Esophagus muscularis mucosa (tissue), 4 donors: ENCODE measurements at regions not wholly inside any gene's neighbourhood (a gene's known extent, or its start where the extent isn't known, plus 50 kb on each side); places are given as distances from the start of the nearest gene placed in this dataset.

Experiments
- DNase-seq: peaks from one replicate; pipeline ENCODE4 v3.0.0-alpha.2; 2017; ENCODE audit errors: extremely low spot score
- H3K27ac ChIP-seq, 4 donors: fragments of 200-600 bp; sonication (generic); replicated peaks in 1 of 4; 1 replicate in 3 of 4; 2 replicates in 1 of 4; pipeline ENCODE4 v1.5.1; 2016 to 2019; ENCODE audit warnings: mild to moderate bottlenecking in 1 of 4
- H3K27me3 ChIP-seq, 4 donors: fragments of 200-600 bp; sonication (generic); one replicate each; pipeline versions ENCODE4 v1.5.1 to v1.6.0; 2016 to 2019
- H3K36me3 ChIP-seq, 4 donors: fragments of 200-600 bp; sonication (generic); one replicate each; pipeline ENCODE4 v1.5.1; 2016 to 2019
- H3K4me1 ChIP-seq, 4 donors: fragments of 200-600 bp; sonication (generic); one replicate each; pipeline ENCODE4 v1.5.1; 2016 to 2019
- H3K4me3 ChIP-seq, 4 donors: fragments of 200-600 bp; sonication (generic); 1 replicate in 2 of 4; 2 replicates in 2 of 4; pipeline ENCODE4 v1.5.1; 2016 to 2019; ENCODE audit warnings: mild to moderate bottlenecking in 4 of 4, moderate library complexity in 1 of 4
- H3K9me3 ChIP-seq, 4 donors: fragments of 200-600 bp; sonication (generic); 1 replicate in 3 of 4; 2 replicates in 1 of 4; pipeline ENCODE4 v1.5.1; 2016 to 2019
- CTCF ChIP-seq, 3 experiments: fragments of 200-600 bp in 2 of 3; fragments of 450-650 bp in 1 of 3; sonication (generic) in 2 of 3; IDR thresholded peaks; one replicate each; pipeline ENCODE4 v1.5.1; 2017 to 2019; ENCODE audit warnings: antibody characterized with exemption in 3 of 3, mild to moderate bottlenecking in 2 of 3, moderate library complexity in 1 of 3
- EP300 ChIP-seq: sonication (generic); formaldehyde crosslinking; IDR thresholded peaks from one replicate; pipeline ENCODE4 v1.6.1; 2017; ENCODE audit warnings: antibody characterized with exemption
- POLR2A ChIP-seq: fragments of 450-650 bp; IDR thresholded peaks from one replicate; pipeline ENCODE4 v1.6.1; 2017; ENCODE audit warnings: antibody characterized with exemption, moderate library complexity, mild to moderate bottlenecking, low read depth
- POLR2AphosphoS5 ChIP-seq, 2 donors: sonication (generic); formaldehyde crosslinking; IDR thresholded peaks; one replicate each; pipeline ENCODE4 v1.6.1; 2017; ENCODE audit warnings: antibody characterized with exemption in 2 of 2
- WGBS: methylation state at CpG from one replicate; pipeline ENCODE4 v1.1.5; 2018; 5-methylcytosine and 5-hydroxymethylcytosine counted together
- intact Hi-C: fragments of 100-400 bp; cut with DNase I; formaldehyde crosslinking; loops from one replicate; pipeline ENCODE4 v1.15.1; 2023

GRCh38 chr15:94586099-94586498 is 354.7 kb downstream of the MCTP2 start:
- Histone ChIP-seq H3K9me3 (no peaks in the 10 kb centered on the region), H3K4me3 (no peak overlapping the region), H3K27me3 (no peaks in the 10 kb centered on the region), H3K4me1 (no peaks in the 10 kb centered on the region), H3K27ac (no peak overlapping the region), H3K36me3 (no peaks in the 10 kb centered on the region)
- 64% methylated on average over 3 of the region's 3 CpGs for WGBS
- intact Hi-C loops, result no loop called here
- TF ChIP-seq CTCF (IDR thresholded peaks at IDR 0.05) (no peak), POLR2A (no peak), EP300 (no peak), POLR2AphosphoS5 (IDR thresholded peaks at IDR 0.05) (no peak)
- no peak for DNase-seq

GRCh38 chr15:94587113-94587512 is 355.8 kb downstream of the MCTP2 start:
- no peak for TF ChIP-seq EP300
- no peak for TF ChIP-seq POLR2A
- TF ChIP-seq CTCF (IDR thresholded peaks at IDR 0.05), result no peak
- TF ChIP-seq POLR2AphosphoS5 (IDR thresholded peaks at IDR 0.05), result no peak
- H3K36me3 ChIP-seq, result no peaks in the 10 kb centered on the region
- WGBS, result 70% methylated on average over 2 of the region's 2 CpGs
- no peaks in the 10 kb centered on the region for H3K27me3 ChIP-seq
- no peak for DNase-seq
- no peaks in the 10 kb centered on the region for H3K9me3 ChIP-seq
- H3K4me3 ChIP-seq, result no peak overlapping the region
- intact Hi-C loops, result no loop called here
- no peaks in the 10 kb centered on the region for H3K4me1 ChIP-seq
- no peak overlapping the region for H3K27ac ChIP-seq

- no peaks in the 10 kb centered on the region for H3K27me3 ChIP-seq
- no peak overlapping the region for H3K27ac ChIP-seq
- WGBS, result 77% methylated on average over 4 of the region's 4 CpGs
- DNase-seq, result no peak
- no peaks in the 10 kb centered on the region for H3K36me3 ChIP-seq
- peaks cover 0 to 4% (median 0%) of the 10 kb centered on the region in 4 donors for H3K9me3 ChIP-seq
- no peak overlapping the region for H3K4me3 ChIP-seq
- intact Hi-C loops, result no loop called here
- H3K4me1 ChIP-seq, result no peaks in the 10 kb centered on the region
- TF ChIP-seq EP300, result no peak
- no peak for TF ChIP-seq CTCF (IDR thresholded peaks at IDR 0.05)
- TF ChIP-seq POLR2AphosphoS5 (IDR thresholded peaks at IDR 0.05), result no peak
- no peak for TF ChIP-seq POLR2A
Observed at GRCh38 chr15:94588993-94589392, 357.6 kb downstream of the MCTP2 start.

- no peak for DNase-seq
- intact Hi-C loops, result no loop called here
- TF ChIP-seq POLR2AphosphoS5 (IDR thresholded peaks at IDR 0.05) (no peak), EP300 (no peak), POLR2A (no peak), CTCF (IDR thresholded peaks at IDR 0.05) (no peak)
- H3K27ac ChIP-seq, result no peak overlapping the region
- no peak overlapping the region for H3K4me3 ChIP-seq
- H3K27me3 ChIP-seq, result no peaks in the 10 kb centered on the region
- H3K4me1 ChIP-seq, result no peaks in the 10 kb centered on the region
- H3K36me3 ChIP-seq, result no peaks in the 10 kb centered on the region
- H3K9me3 ChIP-seq, result peaks cover 0 to 4% (median 0%) of the 10 kb centered on the region in 4 donors
Observed at GRCh38 chr15:94592495-94592894, 361.1 kb downstream of the MCTP2 start.

- Histone ChIP-seq H3K4me3 (no peak overlapping the region), H3K4me1 (no peaks in the 10 kb centered on the region), H3K36me3 (no peaks in the 10 kb centered on the region), H3K27me3 (no peaks in the 10 kb centered on the region), H3K9me3 (peaks cover 0 to 4% (median 0%) of the 10 kb centered on the region in 4 donors), H3K27ac (no peak overlapping the region)
- intact Hi-C loops, result no loop called here
- WGBS, result 100% methylated on average over 1 of the region's 1 CpG
- no peak for DNase-seq
- TF ChIP-seq EP300 (no peak), POLR2A (no peak), POLR2AphosphoS5 (IDR thresholded peaks at IDR 0.05) (no peak), CTCF (IDR thresholded peaks at IDR 0.05) (no peak)
Observed at GRCh38 chr15:94596707-94597106, 365.3 kb downstream of the MCTP2 start.
